Activated T-cell treated with anti-CD3 and anti-CD28 coated beads, Interleukin-2, amount 50 U/mL, for 48 hours (primary cell): ENCODE measurements at regions not wholly inside any gene's neighbourhood (a gene's known extent, or its start where the extent isn't known, plus 50 kb on each side); places are given as distances from the start of the nearest gene placed in this dataset.
"Not testable (repeated sequence)": the region's sequence is repeated elsewhere in the genome, so short reads cannot be mapped to it uniquely, and the experiment has no call there.

Experiments used
- DNase-seq, 2 experiments: peaks; one replicate each; pipeline ENCODE4 v3.0.0-alpha.2; 2020

DNA sequence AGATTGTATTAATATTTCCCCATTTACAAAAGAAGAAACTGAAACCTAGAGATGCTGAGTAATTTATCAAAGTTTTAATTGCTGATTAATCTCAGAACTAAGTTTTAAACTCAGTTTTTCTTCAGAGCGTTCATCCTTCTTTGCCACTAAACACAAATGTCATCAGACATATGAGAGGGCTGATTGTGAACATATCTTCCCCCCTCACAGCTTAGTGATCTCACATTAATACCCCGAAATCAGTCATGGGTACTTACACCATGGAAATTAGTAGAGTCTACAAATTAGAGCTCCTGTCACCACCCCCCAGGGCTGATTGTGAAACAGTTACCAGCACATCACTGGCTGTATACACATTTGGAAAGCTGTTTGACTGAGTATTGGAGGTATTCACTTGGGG, 189.3 kb upstream of the SGO1 start:
- DNase-seq, result no peak

DNA sequence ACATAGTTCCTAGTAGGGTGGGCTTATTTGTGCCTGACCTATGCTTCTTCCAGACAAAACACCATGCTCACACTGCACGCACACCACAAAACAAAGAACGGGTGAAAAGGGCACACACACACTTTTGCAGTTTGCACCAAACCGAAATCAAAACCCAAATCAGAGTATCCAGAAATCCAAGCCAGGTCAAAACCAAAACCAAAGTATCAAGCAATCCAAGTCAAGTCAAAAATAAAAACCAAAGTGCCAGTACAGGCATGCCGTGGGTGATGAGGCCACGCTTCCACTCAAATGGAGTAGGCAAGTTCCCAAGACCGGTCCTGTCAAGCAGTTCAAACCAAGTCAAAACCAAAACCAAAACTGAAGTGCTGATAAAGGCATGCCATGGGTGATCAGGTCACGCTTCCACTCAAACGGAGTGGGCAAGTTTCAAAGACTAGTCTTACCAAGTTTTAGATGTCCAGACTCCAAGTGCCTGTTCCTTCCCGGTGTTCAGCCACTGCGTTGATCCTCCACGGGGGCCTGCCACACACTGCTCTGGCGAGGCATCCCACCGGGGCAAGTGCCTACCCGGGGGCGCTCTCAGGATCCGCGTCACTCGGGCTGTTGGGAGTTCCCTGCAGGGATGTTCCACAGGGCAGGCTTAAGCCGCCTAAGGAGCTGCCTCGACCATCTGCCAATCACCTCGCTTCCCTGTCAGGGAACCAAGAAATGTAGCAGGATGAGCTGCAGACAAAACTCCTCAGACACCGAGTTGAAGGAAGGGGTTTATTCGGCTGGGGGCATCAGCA, 184.5 kb upstream of the SGO1 start:
- not testable (repeated sequence) for DNase-seq

DNA sequence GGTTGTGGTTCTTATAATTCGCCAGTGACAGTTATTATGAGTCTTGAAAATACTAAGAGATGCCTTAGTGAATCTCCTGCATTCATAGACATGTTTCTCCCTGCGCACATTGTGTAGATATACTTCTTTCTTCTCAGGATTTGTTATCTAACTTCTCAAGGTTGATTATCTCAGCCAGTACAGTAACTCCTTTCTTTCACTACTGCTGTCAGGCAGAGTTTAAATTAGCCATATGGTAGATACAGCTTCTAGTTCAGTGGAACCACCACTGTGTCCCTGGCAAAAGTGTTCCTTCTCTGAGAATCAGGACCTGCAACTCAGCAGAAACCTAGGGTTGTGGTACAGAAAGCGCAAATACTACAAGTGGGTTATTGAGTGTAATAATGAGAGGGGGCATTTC, 175.0 kb upstream of the SGO1 start:
- DNase-seq, result no peak

DNA sequence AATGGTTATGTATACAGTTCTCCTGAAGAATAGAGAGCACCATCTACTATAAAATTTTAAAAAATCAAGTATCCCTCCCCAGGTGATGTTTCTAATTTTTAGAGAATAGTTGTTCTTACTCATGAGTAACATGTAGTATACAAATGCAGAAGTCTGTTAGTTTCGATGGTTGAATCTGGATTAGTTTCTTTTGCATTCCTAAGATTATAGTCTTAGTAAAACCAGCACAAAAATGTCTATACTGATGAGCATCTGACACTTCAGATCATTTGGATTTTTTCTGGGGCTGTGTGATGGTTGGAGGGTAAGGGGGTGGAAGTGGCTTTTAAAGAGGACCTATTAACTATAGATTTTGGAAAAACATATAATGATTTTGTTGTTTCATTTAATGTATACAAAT, 167.3 kb upstream of the SGO1 start:
- DNase-seq, result no peak

DNA sequence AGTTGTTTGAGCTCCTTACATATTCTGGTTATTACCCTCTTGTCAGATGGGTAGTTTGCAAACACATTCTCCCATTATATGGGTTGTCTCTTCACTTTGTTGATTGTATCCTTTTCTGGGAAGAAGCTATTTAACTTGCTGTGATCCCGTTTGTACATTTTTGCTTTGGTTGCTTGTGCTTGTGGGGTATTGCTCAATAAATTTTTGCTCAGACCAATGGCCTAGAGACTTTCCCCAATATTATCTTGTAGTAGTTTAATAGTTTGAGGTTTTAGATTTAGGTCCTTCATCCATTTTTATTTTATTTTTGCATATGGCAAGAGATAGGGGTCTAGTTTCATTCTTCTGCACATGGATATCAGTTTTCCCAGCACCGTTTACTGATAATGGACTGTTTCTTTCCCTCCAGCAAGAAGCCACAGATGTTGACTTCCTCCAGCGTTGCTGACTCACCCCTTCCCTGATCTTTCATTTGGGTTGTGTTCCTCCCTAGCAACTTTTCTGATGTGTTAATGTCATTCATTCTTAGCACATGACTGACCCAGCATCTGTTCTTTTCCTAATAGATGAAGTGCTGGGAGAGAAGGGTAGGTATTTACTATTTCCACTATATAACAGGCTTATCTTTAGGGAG, 166.7 kb upstream of the SGO1 start:
- no peak for DNase-seq

DNA sequence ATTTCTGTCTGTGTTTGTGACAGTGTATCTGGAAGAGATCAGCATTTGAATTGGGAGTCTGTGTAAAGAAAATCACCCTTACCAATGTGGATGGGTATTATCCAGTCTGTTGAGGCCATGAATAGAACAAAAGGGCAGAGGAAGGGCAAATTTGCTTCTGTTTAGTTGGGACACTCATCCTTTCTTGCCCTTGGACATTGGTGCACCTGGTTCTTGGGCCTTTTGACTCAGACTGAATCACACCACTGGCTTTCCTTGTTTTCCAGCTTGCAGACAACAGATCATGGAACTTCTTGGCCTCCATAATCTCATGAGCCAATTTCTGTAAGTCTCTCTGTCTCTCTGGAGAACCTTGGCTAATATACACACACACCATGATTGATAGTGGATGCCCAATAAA, 164.4 kb upstream of the SGO1 start:
- no peak for DNase-seq

DNA sequence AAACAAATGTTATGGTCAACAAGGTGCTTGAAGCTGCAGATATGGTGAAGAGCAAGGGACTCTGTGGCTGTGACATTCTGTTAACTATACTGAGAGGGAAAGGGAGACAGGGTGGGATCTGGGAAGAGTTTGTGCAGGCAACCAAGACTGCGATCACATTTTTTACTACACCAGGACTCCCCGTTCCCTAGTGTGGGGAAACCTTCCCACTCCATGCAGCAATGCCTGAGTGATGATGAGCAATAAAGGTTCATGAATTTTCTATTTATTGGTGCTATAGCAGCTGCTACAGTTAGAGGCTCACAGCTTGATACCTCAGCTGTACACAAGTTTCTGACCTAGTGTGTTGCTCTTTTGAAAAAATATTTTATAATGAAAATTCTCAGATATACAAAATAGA, 160.9 kb upstream of the SGO1 start:
- no peak for DNase-seq

DNA sequence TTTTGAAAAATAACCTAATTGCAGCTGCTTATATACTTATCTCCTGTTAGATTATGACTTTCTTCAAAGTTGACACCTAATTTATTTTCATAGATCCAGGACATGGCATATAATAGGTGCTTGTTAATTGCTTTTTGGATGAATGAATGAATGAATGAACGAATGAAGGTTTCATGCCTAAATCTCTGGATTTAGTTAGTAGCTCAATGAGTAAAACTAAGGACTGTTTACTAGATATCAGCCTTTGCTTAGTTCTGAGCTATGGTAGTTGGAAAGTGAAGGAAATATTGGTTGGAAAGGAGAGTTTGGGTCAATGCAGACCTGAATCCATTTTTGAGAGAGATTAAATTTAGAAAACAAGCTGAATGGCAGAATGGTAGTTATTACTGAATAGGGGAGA, 160.4 kb upstream of the SGO1 start:
- no peak for DNase-seq

DNA sequence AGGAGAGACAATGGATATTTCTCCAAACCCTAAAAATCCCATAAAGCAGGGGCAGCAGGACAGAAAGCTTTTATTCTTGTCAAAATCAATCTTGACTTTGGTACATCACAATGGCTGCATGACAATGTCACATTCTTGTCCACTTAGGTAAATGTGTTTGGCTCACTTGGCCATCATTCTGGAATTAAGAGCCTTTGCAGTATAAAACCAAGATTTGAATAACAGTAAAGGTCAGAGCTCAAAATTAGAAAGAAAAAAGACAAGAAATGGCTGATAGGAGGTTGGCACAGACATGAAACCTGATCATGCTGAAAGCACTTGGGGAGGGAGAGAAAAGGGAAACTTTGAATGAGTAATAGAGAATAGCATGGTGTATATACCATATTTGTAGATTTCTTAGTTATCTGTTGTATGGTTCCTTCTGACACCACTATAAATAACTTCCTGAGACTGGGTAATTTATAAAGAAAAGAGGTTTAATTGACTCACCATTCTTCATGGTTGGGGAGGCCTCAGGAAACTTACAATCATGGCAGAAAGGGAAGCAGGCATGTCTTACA, 158.5 kb upstream of the SGO1 start:
- DNase-seq, result no peak

DNA sequence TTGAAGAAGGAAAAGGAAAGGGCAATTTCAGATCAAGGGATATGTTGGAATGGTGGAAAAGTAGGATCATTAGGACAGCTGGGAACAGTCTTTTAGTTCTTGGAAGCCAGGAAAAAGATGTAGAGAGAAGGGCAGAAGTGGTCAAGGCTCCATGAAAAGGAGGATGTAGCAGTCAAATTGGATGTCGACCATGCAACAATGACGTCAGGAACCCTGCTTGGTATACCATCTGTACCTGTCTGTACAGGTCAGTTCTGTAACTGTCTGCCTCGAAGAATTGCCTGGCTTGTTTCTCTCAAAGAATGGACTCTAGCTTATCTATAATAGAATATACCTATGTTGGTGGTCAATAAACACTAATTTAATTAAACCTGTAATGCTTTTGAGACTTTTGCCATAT, 157.8 kb upstream of the SGO1 start:
- DNase-seq, result no peak

DNA sequence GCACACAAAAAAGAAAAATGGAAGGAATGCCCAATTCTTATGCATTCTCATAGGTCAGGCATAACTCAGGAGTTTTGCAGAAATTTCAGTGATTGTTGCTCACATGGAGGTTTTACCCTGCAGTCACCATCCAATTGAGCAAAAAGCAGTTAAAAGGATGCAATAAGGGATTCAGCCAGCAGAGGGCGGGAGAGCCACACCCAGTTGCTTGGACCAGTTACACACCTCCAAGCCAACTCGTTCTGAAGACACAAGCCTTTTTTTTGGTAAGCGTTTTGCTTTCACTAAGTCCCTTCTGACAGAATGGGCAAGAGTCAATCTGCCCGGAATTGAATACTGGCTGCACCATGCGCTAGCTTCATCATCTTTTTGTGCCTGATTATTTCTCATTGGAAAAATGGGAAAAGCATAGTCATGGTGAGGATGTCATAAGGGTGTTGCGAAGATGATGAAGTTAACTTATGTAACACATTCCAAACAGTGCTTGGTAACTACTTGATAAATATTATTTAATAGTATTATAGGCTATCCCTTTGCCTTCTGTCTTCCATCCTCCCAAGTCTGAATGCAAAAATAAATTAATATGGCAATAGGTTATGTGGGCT, 154.4 kb upstream of the SGO1 start:
- DNase-seq, result peak; percentile 68 to 76

DNA sequence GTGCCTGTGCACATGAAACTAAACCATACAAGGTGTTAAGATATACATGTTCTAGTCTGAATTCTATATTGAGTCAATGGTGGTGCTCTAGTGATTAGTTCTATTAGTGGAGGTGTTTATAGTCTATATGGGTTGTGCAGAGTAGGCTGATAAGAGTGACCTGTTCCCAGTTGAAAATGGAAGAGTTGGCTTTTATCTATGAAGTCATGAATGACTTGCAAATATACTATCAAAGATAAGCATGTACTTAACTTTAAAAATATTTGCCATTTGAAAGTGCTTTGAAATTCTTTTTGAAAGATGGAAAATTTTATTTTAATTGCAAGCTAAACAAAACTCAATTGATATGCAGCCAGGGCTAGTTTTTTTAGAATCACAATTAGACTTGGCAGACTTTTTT, 150.6 kb upstream of the SGO1 start:
- DNase-seq, result no peak

DNA sequence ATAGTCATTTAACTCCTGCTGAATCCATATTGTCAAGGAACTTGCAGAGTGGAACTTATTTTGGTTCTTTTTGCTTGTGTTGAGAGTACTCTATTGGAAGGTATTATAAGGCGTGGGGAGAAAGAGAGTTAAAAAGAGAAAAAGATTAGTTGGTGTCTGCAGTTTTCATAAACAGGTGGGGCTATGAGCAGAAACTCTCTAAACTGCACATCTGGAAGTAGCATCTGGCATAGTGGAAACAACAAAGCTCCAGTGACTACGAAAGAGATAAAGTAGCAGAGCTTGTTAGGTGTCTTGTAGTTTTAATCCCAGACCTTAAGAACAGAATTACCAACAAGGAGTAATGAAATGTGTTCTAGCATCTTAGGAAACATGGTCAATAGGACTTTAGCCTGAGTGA, 148.8 kb upstream of the SGO1 start:
- no peak for DNase-seq

DNA sequence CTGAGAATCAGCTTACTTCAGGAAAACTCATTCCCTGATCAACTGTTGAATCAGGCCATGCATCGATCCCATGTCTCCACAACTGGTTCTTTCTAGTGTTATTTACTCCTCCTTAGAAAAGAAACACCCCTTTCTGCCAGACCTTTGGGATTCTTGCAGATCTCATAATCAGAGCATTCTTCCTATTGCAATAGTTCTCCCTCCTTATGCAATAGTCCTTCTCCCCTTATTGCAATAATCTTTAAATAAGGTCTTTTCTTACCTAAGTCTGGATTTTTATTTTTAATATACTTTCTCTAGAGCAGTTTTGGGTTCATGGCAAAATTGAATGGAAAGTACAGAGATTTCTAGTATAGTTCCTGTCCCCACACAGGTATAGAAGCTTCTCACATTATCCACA, 141.9 kb upstream of the SGO1 start:
- DNase-seq, result no peak

DNA sequence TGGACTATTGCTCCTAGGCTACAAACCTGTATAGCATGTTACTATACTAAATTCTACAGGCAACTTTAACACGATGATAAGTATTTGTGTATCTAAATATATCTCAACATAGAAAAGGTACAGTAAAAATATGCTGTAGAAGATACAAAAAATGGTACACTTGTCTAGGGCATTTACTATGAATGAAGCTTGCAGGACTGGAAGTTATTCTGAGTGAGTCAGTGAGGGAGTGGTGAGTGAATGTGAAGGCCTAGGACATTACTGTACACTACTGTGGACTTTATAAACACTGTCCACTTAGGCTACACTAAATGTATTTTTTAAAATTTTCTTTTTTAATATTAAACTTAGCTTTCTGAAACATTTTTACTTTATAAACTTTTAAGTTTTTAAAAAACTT, 140.5 kb upstream of the SGO1 start:
- DNase-seq, result no peak

DNA sequence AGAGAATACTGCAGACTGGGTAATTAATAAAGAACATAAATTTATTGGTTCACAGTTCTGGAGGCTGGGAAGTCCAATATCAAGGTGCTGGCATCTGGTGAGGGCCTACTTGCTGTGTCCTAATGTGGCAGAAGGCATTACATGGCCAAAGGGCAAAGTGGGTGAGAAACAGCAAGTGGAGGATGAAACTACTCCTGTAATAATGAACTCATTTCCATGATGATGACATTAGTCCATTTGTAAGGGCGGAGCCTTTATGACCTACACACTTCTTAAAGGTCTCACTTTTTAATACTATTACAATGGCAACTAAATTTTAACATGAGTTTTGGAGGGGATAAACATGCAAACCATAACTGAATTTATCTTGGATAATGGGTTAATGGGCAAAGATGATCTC, 139.6 kb upstream of the SGO1 start:
- no peak for DNase-seq

DNA sequence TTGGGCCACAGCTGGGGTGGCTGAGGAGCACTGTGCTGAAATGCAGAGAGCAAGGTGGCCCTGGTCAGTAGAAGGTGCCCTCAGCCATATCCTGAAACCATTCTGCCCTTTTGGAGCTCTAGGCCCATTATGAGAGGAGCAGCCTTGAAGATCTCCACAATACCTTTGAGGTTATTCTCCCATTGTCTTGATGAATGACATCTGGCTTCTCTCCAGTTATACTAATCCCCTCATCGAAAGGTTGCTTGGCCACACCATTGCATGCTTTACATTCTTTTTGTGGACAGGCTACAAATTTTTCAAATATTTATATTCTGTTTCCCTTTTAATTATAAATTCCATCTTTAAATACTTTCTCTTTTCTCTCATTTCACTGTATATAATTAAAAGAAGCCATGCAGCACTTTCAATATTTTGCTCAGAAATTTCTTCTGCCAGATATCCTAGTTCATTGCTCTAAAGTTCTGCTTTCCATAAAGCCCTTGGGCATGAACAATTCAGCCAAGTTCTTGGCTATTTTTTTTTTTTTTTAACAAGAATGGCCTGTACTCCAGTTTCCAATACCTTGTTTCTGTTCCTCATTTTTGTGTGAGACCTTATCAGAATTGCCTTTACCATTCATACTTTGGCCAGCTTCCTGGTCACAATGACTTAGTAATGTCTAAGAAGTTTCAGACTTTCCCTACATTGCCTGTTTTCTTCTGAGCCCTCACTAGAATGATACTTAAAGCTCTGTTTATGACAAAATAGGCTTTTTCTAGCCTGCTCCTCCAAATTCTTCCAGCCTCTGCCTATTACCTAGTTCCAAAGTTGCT, 138.9 kb upstream of the SGO1 start:
- no peak for DNase-seq

DNA sequence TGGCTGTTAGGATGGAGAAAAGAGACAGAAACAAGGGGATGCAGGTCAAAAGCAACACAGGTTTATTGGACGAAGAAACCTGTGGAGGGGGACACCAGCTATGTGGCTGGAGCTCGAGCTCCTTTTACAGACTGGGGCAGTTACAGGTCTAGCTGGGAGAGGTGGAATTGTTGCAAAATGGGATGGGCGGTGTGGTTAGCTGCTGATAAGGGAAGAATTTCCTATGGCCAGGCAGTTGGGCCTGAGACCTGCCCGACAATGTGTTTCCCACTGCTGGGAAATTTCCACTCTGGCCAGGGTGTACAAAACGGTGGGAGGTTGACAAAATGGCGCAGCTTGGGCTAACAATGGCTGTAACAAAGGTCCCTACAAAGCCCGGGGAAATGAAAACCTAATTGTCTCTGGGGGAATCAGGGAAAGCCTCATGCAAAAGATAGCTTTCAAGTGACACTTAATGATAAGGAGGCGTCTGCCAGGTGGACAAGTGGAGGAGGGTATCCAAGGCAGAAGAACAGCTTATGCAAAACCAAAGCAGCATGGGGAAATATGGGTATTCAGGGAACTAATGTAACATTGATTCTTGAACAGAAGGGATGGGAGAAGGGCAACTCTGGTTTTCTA, 137.4 kb upstream of the SGO1 start:
- DNase-seq, result no peak

DNA sequence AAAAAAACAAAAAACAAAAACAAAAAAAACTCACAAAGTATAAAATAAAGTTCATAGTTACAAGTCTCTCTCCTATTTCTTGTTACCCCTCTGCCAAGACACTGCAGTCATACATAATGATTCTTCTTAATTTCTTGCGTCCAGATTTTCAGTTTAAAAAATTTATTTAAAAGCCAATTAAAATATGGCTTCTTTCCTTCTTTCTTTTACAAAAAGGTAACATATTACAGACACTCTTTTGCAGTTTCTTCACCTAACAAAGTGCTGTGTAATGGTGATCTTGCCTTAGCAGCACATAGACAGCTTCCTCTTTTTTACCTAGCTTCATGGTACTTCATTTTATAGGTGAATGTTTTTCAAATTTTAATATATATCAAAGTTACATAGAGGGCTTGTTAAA, 136.1 kb upstream of the SGO1 start:
- DNase-seq, result no peak

DNA sequence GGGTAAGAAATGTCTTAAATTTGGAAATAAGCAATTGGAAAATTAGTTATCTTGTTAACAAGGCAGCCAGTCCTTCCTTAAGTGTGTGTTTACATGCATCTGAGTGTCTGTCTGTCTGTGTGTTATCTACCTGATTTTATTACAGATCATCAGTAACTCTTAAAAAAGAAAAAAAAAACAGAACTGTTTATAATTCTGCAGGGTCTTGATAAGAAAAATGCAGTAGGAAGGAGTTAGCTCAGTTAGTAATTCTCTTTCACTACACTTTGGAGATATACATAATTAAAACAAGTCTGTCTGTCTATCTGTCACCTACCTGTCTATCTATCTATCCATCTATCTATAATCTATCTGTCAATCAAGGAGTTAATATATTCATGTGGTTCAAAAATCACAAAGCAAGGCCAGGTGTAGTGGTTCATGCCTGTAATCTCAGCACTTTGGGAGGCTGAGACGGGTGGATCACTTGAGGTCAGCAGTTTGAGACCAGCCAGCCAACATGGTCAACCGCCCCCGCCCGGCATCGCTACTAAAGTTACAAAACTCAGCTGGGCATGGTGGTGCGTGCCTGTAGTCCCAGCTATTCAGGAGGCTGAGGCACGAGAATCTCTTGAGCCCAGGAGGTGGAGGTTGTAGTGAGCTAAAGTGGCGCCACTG, 135.5 kb upstream of the SGO1 start:
- no peak for DNase-seq

DNA sequence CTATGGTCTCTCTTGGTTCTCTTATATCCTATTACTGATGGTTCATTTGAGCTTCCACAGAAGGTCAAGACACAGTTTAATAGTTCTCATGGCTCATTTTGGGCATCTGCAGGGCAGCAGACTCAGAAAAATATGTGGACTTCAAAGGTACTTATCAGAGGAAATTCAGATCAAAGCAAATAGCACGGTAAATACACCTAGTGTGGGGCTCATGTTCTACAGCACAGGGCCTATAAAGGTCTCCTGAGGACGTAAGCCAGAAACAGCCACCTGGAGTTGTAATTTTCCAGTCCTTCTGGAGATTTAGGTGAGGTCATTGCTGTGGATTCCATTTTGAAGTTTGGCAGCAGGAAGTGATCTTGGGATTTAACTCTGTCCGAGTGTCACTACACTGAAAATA, 134.5 kb upstream of the SGO1 start:
- DNase-seq, result no peak

DNA sequence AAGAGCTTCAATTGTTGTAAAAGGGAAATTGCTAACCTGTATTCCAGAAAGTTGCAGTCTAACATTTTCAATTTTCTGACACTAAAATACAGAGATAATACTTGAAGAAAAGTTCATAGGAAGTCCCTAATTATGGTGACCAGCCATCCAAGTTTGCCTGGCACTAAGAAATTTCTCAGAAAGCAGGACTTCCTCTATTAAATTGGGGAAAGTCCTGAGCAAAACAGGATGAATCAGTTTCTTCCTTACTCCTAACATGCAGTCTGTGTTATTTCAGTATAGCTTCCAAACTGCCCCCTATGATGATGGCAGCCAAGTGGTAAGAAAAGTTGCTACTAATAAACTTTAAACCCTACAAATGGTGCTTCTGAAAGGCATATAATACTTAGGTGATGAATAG, 133.5 kb upstream of the SGO1 start:
- no peak for DNase-seq
